IMR-90 (cell line): ENCODE measurements at regions not wholly inside any gene's neighbourhood (a gene's known extent, or its start where the extent isn't known, plus 50 kb on each side); places are given as distances from the start of the nearest gene placed in this dataset.

ENCODE experiments used
- ATAC-seq: fragments of 200-7000 bp; cut with Tn5 transposase; 2 replicates; pipeline ENCODE4 v1.9.1; 2020; ENCODE audit warnings: low read depth, mild to moderate bottlenecking, moderate library complexity
- BruUV-seq: library from RNA; stranded (reverse); fragments of 400-500 nt; replicated peaks from 2 replicates; lab custom pipeline; 2021; lab: Mats Ljungman, UMichigan
- CTCF ChIA-PET: fragments of 300-600 bp; formaldehyde crosslinking; extraction: SDS; loops from one replicate; lab custom pipeline; 2021; ENCODE audit warnings: antibody characterized with exemption; lab: Yijun Ruan, JAX
- POLR2A ChIA-PET: fragments of 300-600 bp; sonication (Branson Sonifier 250); formaldehyde crosslinking; loops from one replicate; lab custom pipeline; 2022; ENCODE audit warnings: antibody characterized with exemption; ENCODE audit not compliant: unreplicated experiment; lab: Charles Lee
- DNase-seq: peaks from one replicate; pipeline ENCODE4 v3.0.0; 2013
- H2AFZ ChIP-seq: replicated peaks from 2 replicates; pipeline ENCODE3; 2013; ENCODE audit warnings: low read length, mild to moderate bottlenecking; ENCODE audit not compliant: poor library complexity
- H2AK5ac ChIP-seq: 2 replicates; pipeline ENCODE4 v1.6.1; 2013; ENCODE audit warnings: low read depth, low read length, inconsistent platforms
- H2AK9ac ChIP-seq: replicated peaks from 2 replicates; pipeline ENCODE3; 2013; ENCODE audit warnings: mild to moderate bottlenecking, low read depth, low read length, moderate library complexity; ENCODE audit not compliant: poor library complexity
- H2BK120ac ChIP-seq: 2 replicates; pipeline ENCODE4 v1.6.1; 2013; ENCODE audit warnings: low read depth, low read length, inconsistent platforms
- H2BK15ac ChIP-seq: 3 replicates; pipeline ENCODE4 v1.6.1; 2013; ENCODE audit warnings: low read depth, low read length, inconsistent platforms
- H2BK20ac ChIP-seq: 2 replicates; pipeline ENCODE4 v1.6.1; 2013; ENCODE audit warnings: low read depth, mild to moderate bottlenecking, inconsistent platforms, low read length, moderate library complexity
- H2BK5ac ChIP-seq: 2 replicates; pipeline ENCODE4 v1.6.1; 2013; ENCODE audit warnings: mild to moderate bottlenecking, low read depth, low read length, inconsistent platforms; ENCODE audit not compliant: poor library complexity, severe bottlenecking
- H3K14ac ChIP-seq: replicated peaks from 2 replicates; pipeline ENCODE4 v1.6.1; 2013; ENCODE audit warnings: low read depth, low read length, inconsistent platforms
- H3K18ac ChIP-seq: 2 replicates; pipeline ENCODE4 v1.6.1; 2013; ENCODE audit warnings: low read depth, low read length, control low read depth
- H3K23ac ChIP-seq: 2 replicates; pipeline ENCODE4 v1.6.1; 2013; ENCODE audit warnings: low read depth, low read length, inconsistent platforms
- H3K27ac ChIP-seq: 2 replicates; pipeline ENCODE4 v1.5.1; 2013; ENCODE audit warnings: mild to moderate bottlenecking, control low read depth, low read length; ENCODE audit not compliant: insufficient read depth
- H3K27me3 ChIP-seq: 2 replicates; pipeline ENCODE4 v1.6.1; 2013; ENCODE audit warnings: low read length; ENCODE audit not compliant: control insufficient read depth, insufficient read depth
- H3K36me3 ChIP-seq: 2 replicates; pipeline ENCODE4 v1.6.1; 2013; ENCODE audit warnings: low read length, mixed read lengths; ENCODE audit not compliant: control insufficient read depth, insufficient read depth
- H3K4ac ChIP-seq: 2 replicates; pipeline ENCODE4 v1.6.1; 2013; ENCODE audit warnings: low read depth, low read length, inconsistent platforms
- H3K4me1 ChIP-seq: 2 replicates; pipeline ENCODE4 v1.6.1; 2013; ENCODE audit warnings: low read length, mixed read lengths; ENCODE audit not compliant: control insufficient read depth, insufficient read depth
- H3K4me2 ChIP-seq: 2 replicates; pipeline ENCODE4 v1.6.1; 2013; ENCODE audit warnings: low read depth, mild to moderate bottlenecking, control low read depth, low read length, moderate library complexity
- H3K4me3 ChIP-seq: 2 replicates; pipeline ENCODE4 v1.5.1; 2013; ENCODE audit warnings: low read depth, mild to moderate bottlenecking, control low read depth, low read length, moderate library complexity; ENCODE audit not compliant: insufficient read depth
- H3K56ac ChIP-seq: 2 replicates; pipeline ENCODE4 v1.6.1; 2013; ENCODE audit warnings: low read length, inconsistent platforms; ENCODE audit not compliant: insufficient read depth; ENCODE audit errors: extremely low read depth
- H3K79me1 ChIP-seq, 2 experiments: 2 replicates each; pipeline ENCODE4 v1.6.1; 2013; ENCODE audit warnings: low read length in 2 of 2, inconsistent platforms in 1 of 2, low read depth in 1 of 2
- H3K9ac ChIP-seq: 2 replicates; pipeline ENCODE4 v1.6.1; 2013; ENCODE audit warnings: low read depth, low read length, control low read depth
- H3K9me1 ChIP-seq: 2 replicates; pipeline ENCODE4 v1.6.1; 2013; ENCODE audit warnings: low read length, inconsistent platforms; ENCODE audit not compliant: insufficient read depth
- H3K9me3 ChIP-seq: 2 replicates; pipeline ENCODE4 v1.6.1; 2013; ENCODE audit warnings: low read length; ENCODE audit not compliant: control insufficient read depth, insufficient read depth
- H4K20me1 ChIP-seq: 2 replicates; pipeline ENCODE4 v1.6.1; 2013; ENCODE audit warnings: low read length, inconsistent platforms; ENCODE audit not compliant: insufficient read depth
- H4K5ac ChIP-seq: 2 replicates; pipeline ENCODE4 v1.6.1; 2013; ENCODE audit warnings: mild to moderate bottlenecking, low read depth, low read length, control low read depth
- H4K8ac ChIP-seq, 2 experiments: 2 replicates each; pipeline ENCODE4 v1.6.1; 2013; ENCODE audit warnings: low read depth in 2 of 2, low read length in 2 of 2, control low read depth in 1 of 2, inconsistent platforms in 1 of 2
- H4K91ac ChIP-seq: 2 replicates; pipeline ENCODE4 v1.6.1; 2013; ENCODE audit warnings: low read depth, low read length, inconsistent platforms; ENCODE audit not compliant: insufficient read depth
- FOS ChIP-seq: fragments of 150-350 bp; IDR thresholded peaks from 2 replicates; pipeline ENCODE4 v1.6.1; 2016; ENCODE audit warnings: low read depth, low read length
- WGBS, 2 experiments: methylation state at CpG; one replicate each; pipeline versions ENCODE4 v1.1.5 to v1.1.7; 2013; ENCODE audit warnings: missing lambda C conversion rate in 2 of 2; ENCODE audit not compliant: insufficient read length in 1 of 2; ENCODE audit errors: extremely low coverage in 2 of 2; 5-methylcytosine and 5-hydroxymethylcytosine counted together
- dilution Hi-C: fragments of 300-500 bp; cut with HindIII; formaldehyde crosslinking; loops from one replicate; pipeline ENCODE4 v1.14.3; 2018; ENCODE audit warnings: low sequenced_read_pairs; ENCODE audit not compliant: unreplicated experiment
- in situ Hi-C: fragments of 300-500 bp; cut with MboI; formaldehyde crosslinking; loops from 3 replicates; pipeline ENCODE4 v1.14.3; 2019; ENCODE audit warnings: low sequenced_read_pairs, inconsistent platforms, mixed read lengths
- intact Hi-C: fragments of 100-400 bp; cut with micrococcal nuclease; formaldehyde crosslinking; loops from 2 replicates; pipeline ENCODE4 v1.10.0; 2022

DNA sequence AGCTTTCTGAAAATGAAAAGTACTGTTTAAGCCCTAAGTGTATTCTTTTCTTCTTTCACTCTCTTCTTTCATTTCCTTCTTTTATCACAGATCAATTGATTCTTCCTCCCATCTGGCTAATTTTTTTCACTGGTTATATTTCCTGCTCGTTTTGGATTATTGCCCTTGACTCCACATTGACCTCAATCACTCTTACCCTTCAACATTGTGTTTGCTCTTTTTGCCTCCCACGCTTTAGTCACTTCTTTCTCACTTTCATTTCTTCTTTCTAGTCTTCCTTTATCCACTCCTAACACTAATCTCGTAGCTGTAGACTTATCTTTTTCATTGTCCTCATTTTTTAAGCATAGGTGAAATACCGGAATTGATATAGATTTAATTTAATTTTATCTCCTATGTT lies 320.3 kb upstream of the VRK2 start:
- Histone ChIP-seq H3K4me2 (no peak overlapping the region), H3K27me3 (no peaks in the 10 kb centered on the region), H3K56ac (no peak overlapping the region), H3K4ac (no peak overlapping the region), H4K5ac (no peak overlapping the region), H4K8ac (no peak overlapping the region), H2BK5ac (no peak overlapping the region), H3K9me1 (no peaks in the 10 kb centered on the region), H2AFZ (no peak overlapping the region), H3K4me3 (no peak overlapping the region), H3K36me3 (no peaks in the 10 kb centered on the region), H4K20me1 (no peaks in the 10 kb centered on the region), H2BK120ac (no peak overlapping the region), H3K23ac (no peak overlapping the region), H3K14ac (no peak overlapping the region), H3K79me1 (no peaks in the 10 kb centered on the region), H2AK5ac (no peak overlapping the region), H3K9ac (no peak overlapping the region), H2BK20ac (no peak overlapping the region), H3K18ac (no peak overlapping the region), H3K27ac (no peak overlapping the region), H2AK9ac (no peak overlapping the region), H3K9me3 (no peaks in the 10 kb centered on the region), H3K4me1 (no peaks in the 10 kb centered on the region), H4K91ac (no peak overlapping the region), H2BK15ac (no peak overlapping the region)
- CTCF ChIA-PET = no interaction called here
- WGBS, 2 experiments = no CpG with 5 or more reads among the region's 4 CpGs
- ATAC-seq (no peak), DNase-seq (no peak)
- intact Hi-C loops = no loop called here
- dilution Hi-C loops = no loop called here
- TF ChIP-seq FOS = no peak
- in situ Hi-C loops = no loop called here
- BruUV-seq = no TSS peak
- POLR2A ChIA-PET = no interaction called here
